ENCODE measurements at regions not wholly inside any gene's neighbourhood (a gene's known extent, or its start where the extent isn't known, plus 50 kb on each side); places are given as distances from the start of the nearest gene placed in this dataset.

- DNase-seq, result no peak
Observed at GRCh38 chr6:90402831-90403192, 106.2 kb upstream of the BACH2 start.

DNA sequence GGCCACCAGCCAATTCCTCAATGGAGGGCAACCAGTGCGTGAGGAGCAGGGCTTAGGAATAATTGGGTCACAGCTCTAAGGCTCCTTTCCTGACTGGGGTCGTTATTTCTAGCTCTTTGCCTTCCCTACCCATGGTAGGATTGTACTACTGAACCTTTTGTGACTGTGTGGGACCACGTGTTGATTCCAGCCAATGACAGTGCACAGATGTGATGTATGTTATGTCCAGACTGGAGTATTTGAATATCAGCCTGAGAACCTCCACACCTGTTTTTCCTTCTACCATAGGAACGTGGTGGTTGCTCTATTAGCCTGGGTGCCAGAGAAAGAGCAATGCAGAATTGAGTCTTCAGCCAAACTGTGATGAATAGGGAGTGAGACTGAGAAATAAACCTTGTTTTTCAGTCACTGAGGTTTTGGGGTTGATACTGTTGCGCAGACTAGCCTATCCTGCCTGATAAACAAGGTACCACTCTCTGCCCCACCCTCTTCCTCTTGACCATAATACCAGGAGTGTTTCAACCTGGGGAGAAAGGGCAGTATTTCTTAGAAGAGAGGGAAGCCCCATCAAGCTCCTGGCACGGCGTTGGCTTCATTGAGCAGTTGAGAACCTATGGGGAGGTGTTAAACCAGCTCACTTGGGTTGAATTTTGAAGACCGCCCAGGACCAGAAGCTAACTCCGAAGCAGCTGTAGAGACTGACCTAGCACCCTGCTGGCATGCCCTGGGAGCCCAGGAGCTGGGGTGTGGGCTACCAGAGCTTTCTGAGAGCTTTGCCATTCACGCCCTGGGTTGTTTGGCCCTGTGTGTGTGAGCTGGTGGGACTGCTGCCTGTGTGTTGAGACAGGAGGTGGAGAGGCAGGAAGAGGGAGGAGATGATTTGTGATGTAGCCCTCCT lies 105.5 kb upstream of the BACH2 start:
- no peak for DNase-seq

DNA sequence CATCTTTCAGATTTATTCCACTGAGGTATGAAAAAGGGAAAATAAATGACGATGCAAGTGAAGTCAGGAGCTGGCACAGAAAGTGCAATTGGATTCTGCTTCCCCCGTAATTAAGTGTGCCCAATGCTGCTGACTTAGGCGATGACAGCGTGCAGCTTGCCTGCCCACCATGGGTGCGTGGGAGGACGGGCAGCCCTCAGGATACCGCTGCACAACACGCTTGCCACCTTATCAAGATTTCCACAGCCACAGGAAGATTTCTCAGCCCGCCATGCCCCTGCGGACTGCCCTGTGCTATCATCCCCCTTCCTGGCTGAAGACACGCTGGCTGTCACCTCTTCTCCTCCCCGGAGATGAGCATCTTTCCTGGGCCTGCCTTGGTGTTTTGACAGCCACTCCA lies 103.3 kb upstream of the BACH2 start:
- DNase-seq, result no peak

- peak; percentile 73 to 76 for DNase-seq
Observed at GRCh38 chr6:90397929-90398674, 101.5 kb upstream of the BACH2 start.

DNA sequence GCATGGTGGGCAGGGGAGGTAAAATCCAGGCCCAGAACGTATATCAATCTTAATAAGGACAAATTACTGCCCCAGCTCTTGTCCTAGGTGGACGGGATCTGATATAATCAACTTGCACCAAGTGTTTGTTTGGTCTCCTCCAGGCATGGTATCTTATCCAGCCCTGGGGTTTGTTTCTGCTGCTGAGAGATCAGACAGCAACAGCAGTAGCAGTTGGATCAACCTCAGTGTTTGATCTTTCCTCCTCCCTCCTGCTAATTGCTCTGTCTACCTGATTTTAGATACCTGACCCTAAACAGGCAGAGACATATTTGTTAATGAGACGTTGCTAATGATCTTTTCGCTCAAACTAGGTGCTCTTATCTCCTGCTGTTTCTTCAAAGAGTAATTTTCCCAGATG lies 100.4 kb upstream of the BACH2 start:
- DNase-seq, result no peak

DNA sequence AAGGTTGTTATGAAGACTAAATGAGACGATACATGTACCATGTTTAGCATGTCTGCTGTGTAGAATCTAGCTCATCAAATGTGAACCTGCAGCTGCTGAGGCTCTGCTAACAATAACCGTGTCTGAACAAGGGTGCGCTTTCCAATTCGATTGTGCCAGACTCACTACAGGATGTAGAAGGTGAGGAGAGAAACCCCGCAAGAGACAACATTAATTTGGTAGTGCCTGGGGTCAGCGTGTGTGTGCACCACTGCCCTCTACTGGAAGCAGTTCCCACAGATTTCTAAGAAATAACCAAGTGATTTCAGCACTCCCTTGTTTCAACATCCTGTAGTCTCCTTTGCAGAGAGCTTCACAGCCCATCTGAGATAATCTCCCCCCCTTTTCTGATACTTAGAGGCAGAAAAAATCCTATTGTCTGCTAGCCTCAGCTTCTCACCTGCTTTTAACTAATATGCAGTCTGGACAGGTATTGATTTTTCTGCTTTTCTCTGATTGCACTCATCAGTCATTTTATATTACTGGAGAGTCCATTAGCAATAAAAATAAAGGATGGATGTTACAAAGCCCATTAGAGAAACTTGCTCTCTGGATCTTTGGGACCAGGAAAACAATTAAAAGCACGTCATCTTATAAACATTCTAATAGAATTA lies 96.7 kb upstream of the BACH2 start:
- peak; percentile 75 to 77 for DNase-seq

DNA sequence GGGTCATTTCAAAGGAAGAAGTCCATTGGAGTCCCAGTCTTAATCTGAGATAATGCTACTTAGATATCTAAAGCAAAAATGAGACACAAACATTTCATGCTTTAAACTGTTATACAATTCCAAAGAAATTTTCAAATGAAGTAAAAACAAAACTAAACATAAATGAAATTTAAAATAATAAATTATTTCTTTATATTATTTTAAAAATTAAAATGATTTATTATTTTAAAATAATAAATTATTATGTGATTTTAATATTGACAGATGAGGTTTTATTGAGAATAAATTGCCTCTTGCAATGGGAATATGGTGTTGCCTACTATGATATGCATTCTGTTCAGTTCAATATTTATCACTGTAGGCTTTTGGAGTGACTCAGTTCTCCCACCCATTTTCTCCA lies 93.7 kb upstream of the BACH2 start:
- DNase-seq, result no peak

GRCh38 chr6:90388395-90388794 lies 91.8 kb upstream of the BACH2 start:
- DNase-seq, result no peak

GRCh38 chr6:90387826-90388225 lies 91.2 kb upstream of the BACH2 start:
- no peak for DNase-seq

GRCh38 chr6:90387383-90387775 lies 90.7 kb upstream of the BACH2 start:
- no peak for DNase-seq

DNA sequence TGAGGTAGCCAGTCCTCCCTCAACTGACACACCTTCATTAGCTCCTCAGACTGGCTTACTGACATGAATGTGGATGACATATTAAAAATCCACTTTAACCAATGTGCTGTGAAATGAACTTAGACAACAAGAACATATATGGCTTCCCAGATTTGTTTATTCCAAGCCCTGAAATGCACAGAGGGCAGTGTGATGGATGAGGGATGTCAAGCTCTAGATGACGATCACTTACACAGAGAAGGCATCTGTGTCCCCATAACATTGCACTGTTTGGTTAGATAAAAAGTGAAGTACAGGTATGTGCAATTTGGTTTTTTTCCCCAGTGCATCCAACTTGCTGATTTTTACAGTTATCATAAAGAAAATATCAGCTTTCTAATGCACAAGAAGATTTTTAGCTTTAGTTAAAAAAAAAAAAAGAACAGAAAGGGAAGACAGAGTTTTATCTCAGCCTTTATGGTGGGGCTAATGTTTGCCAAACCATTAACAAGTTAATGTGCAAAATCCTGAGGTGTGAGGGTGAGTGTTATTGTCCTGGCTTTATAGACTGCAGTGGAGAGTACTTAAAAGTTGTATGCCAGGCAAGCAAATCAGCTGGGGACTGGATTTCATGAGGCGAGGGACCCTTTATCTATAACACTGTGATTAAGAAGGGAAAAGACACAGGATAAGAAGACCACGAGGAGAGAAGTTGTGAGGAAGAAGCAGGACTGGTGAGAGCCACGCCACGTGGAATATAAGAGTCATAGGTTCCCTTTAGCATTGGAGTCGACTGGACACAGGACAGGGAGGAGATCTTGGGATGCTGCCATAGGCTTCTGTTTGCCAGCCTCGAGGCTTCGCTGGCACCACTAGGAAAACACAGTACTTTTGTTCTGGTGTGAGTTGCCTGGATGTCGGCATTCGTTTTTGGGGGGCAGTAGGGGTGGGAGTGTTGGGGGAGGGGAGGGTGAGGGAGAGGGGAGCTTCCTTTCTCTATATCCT lies 90.0 kb upstream of the BACH2 start:
- DNase-seq, result no peak

DNA sequence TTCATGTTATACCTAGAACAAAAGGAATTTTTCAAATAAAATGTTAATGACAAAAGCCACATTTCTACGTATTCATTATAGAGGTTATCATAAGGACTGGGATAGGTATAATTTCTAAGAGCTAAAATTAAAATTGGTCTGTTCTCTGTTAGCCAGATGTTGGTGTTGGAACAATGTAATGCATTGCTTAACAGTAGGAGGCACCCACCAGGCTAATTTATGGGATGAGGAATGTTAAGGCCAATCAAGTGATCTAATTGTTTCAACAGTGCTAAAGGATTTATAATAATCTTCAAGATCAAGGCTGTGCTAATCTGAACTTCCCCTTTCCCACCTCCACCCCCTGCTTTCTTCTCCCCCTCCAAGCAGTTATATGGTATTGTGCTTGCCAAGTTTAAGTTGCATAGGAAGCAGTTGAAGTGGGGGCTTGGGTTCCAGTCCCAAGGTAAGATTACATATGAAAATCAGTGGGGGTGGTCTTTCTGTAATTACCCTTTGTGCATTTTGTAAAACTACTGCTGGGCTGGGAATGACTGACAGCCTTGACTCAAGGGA lies 89.2 kb upstream of the BACH2 start:
- no peak for DNase-seq

DNA sequence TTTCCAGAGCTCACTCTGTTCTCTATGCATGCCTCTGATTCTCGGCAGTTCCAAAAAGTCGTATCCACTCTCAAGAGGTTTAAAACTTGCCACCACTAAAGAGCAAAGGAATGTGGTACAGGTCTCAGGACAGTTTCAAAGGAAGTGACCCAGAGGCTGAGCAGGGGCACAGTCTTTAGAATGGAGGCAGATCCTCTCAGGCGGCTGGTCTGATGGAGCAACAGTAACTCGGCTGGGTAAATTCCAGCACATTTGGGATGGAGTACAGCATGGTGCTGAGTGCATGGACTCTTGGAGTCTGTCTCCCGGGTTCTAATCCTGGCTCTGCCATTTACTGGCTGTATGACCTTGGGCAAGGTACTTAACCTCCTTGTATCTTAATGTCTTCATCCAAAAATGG lies 88.1 kb upstream of the BACH2 start:
- DNase-seq, result no peak

DNA sequence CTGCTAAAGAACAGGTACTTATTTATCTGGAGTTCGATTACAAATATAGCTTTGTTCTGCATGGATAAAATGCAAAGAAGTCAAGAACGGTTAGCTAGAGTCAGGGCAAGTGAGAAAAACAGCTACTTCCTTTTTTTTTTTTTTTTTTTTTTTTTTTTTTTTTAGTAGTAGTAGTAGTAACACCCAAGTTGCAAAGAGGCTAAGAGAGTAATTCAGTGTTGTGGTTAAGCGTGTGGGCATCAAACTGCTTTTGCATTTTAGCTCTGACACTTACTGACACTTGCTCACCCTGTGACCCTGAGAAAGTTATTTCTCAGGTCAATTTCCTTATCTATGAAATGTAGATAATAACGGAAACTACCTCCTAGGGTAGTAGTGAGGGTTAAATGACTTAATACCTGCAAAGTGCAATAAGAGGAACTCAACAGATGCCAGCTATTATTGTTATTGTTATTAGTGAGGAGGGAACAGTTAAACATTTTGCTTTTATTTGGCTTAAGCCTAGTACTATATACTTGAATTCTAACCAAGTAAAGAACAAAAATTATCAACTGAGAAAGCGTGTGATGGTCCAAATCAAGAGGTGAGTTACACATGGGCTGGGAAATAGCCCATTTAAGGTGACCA lies 86.7 kb upstream of the BACH2 start:
- no peak for DNase-seq

- no peak for DNase-seq
Observed at GRCh38 chr6:90382760-90383159, 86.1 kb upstream of the BACH2 start.

DNA sequence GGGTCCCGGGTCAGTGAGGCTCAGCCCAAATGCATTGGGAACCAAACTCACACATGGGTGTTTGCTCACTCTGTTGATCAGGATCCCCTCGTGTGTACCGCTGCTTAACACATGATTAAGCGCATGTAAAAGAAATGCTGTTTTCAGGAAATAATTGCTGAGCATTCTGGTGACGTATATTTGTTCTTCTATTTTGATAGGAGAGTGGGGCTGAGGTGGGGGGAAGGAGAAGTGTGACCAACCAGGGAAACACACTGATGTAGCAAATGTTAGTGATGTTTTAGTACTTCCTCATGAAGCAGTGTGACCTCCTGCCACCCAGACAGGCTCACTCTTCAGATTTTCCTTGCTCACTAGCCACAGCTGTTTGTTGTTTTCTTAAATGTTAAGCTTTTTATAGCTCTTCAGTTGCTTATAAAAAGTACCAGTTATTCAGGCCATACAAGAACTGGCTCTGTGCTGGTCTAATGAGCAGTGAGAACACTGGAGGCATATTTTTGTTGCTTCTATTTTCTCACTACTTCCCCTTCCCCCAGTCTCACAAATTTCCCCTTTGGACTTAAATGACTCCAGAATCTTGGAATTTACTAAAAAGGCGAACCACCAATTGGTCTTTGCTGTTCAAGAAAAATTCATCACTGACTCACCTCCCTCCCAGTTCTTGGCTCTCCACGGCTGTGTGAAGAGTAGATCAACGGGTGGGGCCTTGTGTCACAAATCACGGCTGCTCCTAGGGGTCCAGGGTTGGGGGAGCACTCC lies 79.2 kb upstream of the BACH2 start:
- no peak for DNase-seq

DNA sequence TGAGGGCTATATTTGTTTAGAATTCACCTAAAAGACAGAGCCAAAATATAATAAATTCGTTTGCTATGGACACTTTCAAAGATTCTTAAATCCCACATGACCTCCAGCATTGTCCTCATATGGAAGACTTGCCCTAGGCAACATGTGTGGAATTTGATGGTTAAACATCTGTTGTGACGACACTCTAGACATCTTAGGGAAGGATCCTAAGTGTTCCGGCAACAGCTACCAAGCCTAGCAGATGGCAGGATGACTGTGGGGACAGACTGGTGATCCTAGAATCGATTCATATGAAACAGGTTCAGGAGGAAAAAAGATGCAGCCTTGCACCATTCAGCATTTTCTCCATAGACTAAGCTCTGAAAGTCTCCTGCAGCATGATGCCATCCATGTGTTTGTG lies 77.6 kb upstream of the BACH2 start:
- DNase-seq, result no peak

- DNase-seq, result no peak
Observed at GRCh38 chr6:90372885-90373284, 76.2 kb upstream of the BACH2 start.

GRCh38 chr6:90372450-90372849 lies 75.8 kb upstream of the BACH2 start:
- DNase-seq, result no peak

DNA sequence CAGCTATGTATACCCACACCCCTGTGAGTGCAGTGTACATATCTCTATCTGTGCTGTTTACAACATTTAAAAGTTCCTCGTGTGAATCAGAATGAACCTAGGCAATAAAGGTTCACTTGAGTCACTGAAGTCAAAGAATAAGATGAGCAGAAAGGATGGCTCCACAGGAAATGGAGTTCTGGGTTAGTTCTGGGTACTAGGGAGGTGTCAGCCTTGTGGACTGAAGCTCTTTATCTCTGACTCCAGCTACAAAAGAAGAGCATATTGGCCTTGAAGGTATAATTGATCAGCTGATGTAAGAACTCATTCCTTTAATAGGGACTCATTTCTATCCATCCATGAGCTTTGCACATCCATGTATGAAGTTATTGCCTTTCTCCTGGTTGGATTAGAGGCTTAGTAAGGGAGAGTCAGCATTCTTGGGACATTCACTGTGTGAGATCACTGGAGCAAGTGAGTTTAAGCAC lies 73.9 kb upstream of the BACH2 start:
- no peak for DNase-seq

DNA sequence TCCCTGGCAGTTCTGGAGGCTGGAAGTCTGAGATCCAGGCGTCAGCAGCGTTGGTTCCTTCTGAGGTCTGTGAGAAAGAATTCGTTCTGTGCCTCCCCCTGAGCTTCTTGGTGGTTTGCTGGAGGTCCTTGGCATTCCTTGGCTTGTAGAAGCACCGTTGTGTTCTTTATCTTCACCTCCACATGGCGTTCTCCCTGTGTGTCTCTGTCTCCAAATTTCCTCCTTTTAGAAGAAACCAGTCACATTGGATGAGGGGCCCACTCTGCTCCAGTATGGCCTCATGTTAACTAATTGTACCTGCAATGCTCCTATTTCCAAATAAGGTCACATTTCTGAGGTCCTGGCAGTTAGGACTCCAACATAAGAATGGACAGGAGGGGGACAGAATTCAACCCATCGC lies 73.0 kb upstream of the BACH2 start:
- DNase-seq, result no peak
